ENCODE measurements at regions not wholly inside any gene's neighbourhood (a gene's known extent, or its start where the extent isn't known, plus 50 kb on each side); places are given as distances from the start of the nearest gene placed in this dataset.

DNA sequence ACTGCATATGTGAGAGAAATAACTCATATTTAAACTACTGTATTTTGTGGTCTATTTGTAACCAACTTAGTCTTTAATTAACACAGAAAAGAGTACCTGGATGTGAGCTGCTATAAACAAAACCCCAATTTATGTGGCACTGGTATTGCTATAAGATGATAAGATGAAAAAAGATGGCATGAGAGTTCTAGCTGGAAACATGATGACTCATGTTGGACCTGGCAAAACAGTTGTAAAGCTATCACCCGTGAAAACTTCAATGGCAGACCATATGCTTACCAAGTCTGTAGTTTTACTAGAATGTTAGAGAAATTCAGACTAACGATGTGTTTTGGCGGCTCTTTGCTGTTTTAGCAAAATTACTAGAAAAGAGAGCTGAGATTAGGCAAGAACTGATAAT lies 69.6 kb upstream of the PCDH9 start:
- TF ChIP-seq, protein P1, sequence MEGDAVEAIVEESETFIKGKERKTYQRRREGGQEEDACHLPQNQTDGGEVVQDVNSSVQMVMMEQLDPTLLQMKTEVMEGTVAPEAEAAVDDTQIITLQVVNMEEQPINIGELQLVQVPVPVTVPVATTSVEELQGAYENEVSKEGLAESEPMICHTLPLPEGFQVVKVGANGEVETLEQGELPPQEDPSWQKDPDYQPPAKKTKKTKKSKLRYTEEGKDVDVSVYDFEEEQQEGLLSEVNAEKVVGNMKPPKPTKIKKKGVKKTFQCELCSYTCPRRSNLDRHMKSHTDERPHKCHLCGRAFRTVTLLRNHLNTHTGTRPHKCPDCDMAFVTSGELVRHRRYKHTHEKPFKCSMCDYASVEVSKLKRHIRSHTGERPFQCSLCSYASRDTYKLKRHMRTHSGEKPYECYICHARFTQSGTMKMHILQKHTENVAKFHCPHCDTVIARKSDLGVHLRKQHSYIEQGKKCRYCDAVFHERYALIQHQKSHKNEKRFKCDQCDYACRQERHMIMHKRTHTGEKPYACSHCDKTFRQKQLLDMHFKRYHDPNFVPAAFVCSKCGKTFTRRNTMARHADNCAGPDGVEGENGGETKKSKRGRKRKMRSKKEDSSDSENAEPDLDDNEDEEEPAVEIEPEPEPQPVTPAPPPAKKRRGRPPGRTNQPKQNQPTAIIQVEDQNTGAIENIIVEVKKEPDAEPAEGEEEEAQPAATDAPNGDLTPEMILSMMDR (IDR thresholded peaks at IDR 0.05): no peak
- TF ChIP-seq POLR2A (IDR thresholded peaks at IDR 0.05): no peak

Measured in lower leg skin (tissue), 3 donors.